ENCODE measurements at regions not wholly inside any gene's neighbourhood (a gene's known extent, or its start where the extent isn't known, plus 50 kb on each side); places are given as distances from the start of the nearest gene placed in this dataset.

DNA sequence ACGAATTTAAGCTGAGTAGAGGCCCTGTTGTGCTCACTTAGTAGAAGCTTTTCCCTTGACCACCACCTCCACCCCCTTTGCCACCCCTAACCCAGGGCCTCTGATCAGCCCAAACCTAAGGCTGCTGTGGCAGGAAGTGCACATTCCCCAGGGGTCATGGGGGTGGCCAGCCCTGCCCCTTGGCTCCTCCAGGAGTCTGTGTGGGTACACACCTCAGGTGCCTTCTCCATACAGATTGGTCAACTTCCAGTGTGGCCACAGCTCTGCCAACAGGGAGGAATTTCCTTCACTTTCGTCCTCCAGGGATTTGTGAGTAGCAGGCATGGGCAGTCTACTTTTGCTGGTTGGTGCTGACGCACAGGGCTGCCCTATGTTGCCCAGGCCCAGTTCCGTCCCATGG, 249.9 kb upstream of the ZNF32 start:
- no peak overlapping the region for H3K27ac ChIP-seq
- no peak for DNase-seq
- TF ChIP-seq, protein P1, sequence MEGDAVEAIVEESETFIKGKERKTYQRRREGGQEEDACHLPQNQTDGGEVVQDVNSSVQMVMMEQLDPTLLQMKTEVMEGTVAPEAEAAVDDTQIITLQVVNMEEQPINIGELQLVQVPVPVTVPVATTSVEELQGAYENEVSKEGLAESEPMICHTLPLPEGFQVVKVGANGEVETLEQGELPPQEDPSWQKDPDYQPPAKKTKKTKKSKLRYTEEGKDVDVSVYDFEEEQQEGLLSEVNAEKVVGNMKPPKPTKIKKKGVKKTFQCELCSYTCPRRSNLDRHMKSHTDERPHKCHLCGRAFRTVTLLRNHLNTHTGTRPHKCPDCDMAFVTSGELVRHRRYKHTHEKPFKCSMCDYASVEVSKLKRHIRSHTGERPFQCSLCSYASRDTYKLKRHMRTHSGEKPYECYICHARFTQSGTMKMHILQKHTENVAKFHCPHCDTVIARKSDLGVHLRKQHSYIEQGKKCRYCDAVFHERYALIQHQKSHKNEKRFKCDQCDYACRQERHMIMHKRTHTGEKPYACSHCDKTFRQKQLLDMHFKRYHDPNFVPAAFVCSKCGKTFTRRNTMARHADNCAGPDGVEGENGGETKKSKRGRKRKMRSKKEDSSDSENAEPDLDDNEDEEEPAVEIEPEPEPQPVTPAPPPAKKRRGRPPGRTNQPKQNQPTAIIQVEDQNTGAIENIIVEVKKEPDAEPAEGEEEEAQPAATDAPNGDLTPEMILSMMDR (IDR thresholded peaks at IDR 0.05), result no peak
- ATAC-seq, result no peak
- no peaks in the 10 kb centered on the region for H3K9me3 ChIP-seq
- intact Hi-C loops (cut with DNase I), result no loop called here
- H3K4me3 ChIP-seq, result no peak overlapping the region
- no peaks in the 10 kb centered on the region for H3K27me3 ChIP-seq
- H3K4me1 ChIP-seq, result no peaks in the 10 kb centered on the region
- no peaks in the 10 kb centered on the region for H3K36me3 ChIP-seq

DNA sequence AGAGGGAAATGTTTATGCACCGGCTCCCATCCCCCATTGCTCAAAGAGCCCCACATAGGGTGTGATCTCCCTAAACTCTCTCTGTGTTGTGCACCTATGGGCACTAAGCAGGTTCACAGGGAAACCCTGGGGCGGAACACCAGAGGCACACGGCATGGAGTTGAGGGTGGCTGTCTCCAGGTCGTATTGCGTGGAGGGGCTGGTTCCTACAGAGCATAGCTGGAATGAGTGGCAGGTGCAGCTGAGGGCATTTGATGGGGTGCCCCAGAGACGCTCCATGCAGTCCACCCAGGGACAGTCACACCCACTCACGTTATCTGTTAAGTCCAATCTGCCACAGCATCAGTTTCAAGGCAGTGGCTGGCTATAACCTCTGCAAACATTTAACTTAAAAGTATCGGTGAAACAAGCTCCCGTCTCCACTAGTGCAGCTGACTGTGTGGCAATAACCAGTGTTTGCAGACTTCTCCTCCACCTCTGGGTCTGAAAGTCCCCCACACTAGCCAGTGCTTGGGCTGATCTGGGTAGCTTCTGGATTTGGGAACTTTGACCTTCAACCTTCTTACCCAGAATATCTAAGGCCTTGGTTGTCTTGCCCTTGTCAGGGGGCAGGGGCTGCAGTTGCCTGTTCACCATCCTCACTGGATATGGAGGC, 249.2 kb upstream of the ZNF32 start:
- Histone ChIP-seq H3K9me3 (no peaks in the 10 kb centered on the region), H3K4me1 (no peaks in the 10 kb centered on the region), H3K36me3 (no peaks in the 10 kb centered on the region), H3K27ac (no peak overlapping the region), H3K4me3 (no peak overlapping the region), H3K27me3 (no peaks in the 10 kb centered on the region)
- TF ChIP-seq, protein P1 (IDR thresholded peaks at IDR 0.05), result no peak
- DNase-seq (no peak), ATAC-seq (no peak)
- intact Hi-C loops (cut with DNase I), result no loop called here

DNA sequence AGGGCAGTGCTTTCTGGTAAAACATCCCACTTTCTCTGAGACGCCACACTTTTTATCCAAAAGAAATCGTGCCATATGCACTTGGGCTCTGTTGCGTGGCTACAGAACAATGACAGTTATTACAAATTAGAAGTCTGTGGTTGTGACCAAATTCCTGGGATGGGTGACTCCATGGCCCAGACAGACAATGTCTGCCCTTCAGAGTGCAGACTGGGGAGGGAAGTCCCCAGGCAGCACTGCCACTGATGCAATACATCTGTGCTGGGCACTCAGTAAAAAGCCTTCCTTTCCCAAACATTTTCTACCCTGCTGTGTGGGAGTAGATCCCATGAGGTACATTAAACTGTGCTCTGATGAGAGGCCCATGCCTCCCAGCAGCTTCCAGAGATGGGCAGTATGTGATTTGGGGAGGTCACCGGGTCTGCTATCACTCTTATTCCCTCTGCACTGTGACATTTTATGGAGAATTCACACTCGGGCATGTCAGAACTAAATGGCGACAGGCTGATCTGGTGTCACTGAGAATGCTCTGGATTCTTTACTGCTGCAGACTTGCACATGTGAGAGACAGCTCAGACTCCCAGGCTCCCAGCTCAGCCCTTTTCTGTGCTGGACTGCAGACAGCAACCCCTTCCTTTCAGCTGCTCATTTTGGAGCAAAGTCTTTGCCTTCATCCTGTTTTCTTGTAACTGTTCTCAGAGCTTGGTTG, 243.5 kb upstream of the ZNF32 start:
- Histone ChIP-seq H3K9me3 (no peaks in the 10 kb centered on the region), H3K27ac (no peak overlapping the region), H3K4me1 (no peaks in the 10 kb centered on the region), H3K4me3 (no peak overlapping the region), H3K27me3 (no peaks in the 10 kb centered on the region), H3K36me3 (no peaks in the 10 kb centered on the region)
- TF ChIP-seq, protein P1 (IDR thresholded peaks at IDR 0.05), result no peak
- DNase-seq (no peak), ATAC-seq (peak; percentile 62)
- intact Hi-C loops (cut with DNase I), result no loop called here

DNA sequence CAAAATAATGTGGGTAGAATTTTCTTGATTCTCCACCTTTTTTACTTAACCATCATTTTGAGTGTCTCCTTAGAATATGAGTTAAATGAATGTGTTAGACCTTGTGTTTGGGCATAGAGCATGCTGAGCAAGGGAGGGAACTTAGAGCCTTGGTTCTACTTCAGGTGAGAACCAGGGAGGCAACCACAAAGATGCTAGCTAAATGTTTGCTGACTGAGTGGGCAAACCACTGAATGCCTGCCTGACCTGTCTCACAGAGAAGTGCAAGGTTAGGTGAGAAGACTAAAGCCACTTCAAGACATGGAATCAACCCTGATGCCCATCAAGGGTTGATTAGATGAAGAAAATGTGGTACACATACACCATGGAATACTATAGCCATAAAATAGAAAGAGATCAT, 242.6 kb upstream of the ZNF32 start:
- no peak overlapping the region for H3K4me3 ChIP-seq
- TF ChIP-seq, protein P1 (IDR thresholded peaks at IDR 0.05), result no peak
- H3K4me1 ChIP-seq, result no peaks in the 10 kb centered on the region
- ATAC-seq (no peak), DNase-seq (no peak)
- no peaks in the 10 kb centered on the region for H3K36me3 ChIP-seq
- intact Hi-C loops (cut with DNase I), result no loop called here
- no peaks in the 10 kb centered on the region for H3K9me3 ChIP-seq
- no peaks in the 10 kb centered on the region for H3K27me3 ChIP-seq
- no peak overlapping the region for H3K27ac ChIP-seq

DNA sequence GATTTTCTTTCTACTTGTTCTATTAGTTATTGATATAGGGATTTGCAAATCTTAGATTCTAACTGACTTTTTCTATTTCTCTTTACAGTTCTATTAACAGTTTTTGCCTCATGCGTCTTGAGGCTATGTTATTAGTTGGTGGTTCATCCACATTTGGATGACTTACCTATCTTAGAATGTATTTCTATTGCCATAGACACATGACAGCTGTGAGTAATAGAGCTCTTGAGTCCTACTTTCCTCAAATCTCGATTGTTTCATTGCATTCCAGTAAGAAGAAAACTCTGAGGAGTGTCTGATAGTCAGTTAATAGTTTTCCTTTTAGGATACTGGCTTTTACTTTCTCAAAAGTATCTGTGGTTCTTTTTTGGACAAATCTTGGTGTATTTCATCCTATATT, 241.4 kb upstream of the ZNF32 start:
- DNase-seq, result no peak
- H3K36me3 ChIP-seq, result no peaks in the 10 kb centered on the region
- no peaks in the 10 kb centered on the region for H3K9me3 ChIP-seq
- H3K4me3 ChIP-seq, result no peak overlapping the region
- TF ChIP-seq, protein P1 (IDR thresholded peaks at IDR 0.05), result no peak
- H3K4me1 ChIP-seq, result no peaks in the 10 kb centered on the region
- no peaks in the 10 kb centered on the region for H3K27me3 ChIP-seq
- intact Hi-C loops (cut with DNase I), result no loop called here
- no peak overlapping the region for H3K27ac ChIP-seq
- ATAC-seq, result no peak
